Gastroesophageal sphincter (tissue), 3 donors: ENCODE measurements at regions not wholly inside any gene's neighbourhood (a gene's known extent, or its start where the extent isn't known, plus 50 kb on each side); places are given as distances from the start of the nearest gene placed in this dataset.

Experiments used
- POLR2A ChIP-seq, 2 donors: fragments of 450-650 bp; IDR thresholded peaks; one replicate each; pipeline ENCODE4 v1.6.1; 2017; ENCODE audit warnings: antibody characterized with exemption in 2 of 2, mild to moderate bottlenecking in 2 of 2, moderate library complexity in 1 of 2
- TF ChIP-seq, protein P1 (sequence below), 4 experiments: fragments of 200-600 bp in 2 of 4; fragments of 450-650 bp in 2 of 4; sonication (generic) in 1 of 4; IDR thresholded peaks; one replicate each; pipeline ENCODE4 v1.5.1; 2017 to 2019; ENCODE audit warnings: antibody characterized with exemption in 4 of 4, mild to moderate bottlenecking in 2 of 4, moderate library complexity in 2 of 4

DNA sequence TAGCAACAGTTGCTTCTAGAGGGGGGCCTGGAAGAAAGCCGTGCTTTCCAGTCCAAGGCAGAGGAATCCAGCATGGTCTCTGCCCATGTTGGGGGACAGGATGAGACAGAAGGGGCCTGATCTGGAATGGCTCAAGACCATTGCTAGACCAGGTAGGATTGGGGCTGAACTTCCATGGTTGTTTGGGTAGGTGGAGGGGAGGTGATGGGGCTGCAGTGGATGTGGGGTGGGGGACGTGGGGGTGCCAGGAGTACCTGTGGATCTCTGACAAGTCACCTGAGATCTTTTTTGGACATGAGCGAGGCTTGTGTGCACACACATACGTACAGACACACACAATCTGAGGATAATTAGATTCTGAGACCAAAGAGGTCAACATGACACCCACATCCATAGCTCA, 228.7 kb upstream of the SKOR2 start:
- TF ChIP-seq, protein P1, sequence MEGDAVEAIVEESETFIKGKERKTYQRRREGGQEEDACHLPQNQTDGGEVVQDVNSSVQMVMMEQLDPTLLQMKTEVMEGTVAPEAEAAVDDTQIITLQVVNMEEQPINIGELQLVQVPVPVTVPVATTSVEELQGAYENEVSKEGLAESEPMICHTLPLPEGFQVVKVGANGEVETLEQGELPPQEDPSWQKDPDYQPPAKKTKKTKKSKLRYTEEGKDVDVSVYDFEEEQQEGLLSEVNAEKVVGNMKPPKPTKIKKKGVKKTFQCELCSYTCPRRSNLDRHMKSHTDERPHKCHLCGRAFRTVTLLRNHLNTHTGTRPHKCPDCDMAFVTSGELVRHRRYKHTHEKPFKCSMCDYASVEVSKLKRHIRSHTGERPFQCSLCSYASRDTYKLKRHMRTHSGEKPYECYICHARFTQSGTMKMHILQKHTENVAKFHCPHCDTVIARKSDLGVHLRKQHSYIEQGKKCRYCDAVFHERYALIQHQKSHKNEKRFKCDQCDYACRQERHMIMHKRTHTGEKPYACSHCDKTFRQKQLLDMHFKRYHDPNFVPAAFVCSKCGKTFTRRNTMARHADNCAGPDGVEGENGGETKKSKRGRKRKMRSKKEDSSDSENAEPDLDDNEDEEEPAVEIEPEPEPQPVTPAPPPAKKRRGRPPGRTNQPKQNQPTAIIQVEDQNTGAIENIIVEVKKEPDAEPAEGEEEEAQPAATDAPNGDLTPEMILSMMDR (IDR thresholded peaks at IDR 0.05) = no peak
- TF ChIP-seq POLR2A (IDR thresholded peaks at IDR 0.05) = no peak
